Hematopoietic multipotent progenitor cell (in vitro differentiated cells): ENCODE measurements at regions not wholly inside any gene's neighbourhood (a gene's known extent, or its start where the extent isn't known, plus 50 kb on each side); places are given as distances from the start of the nearest gene placed in this dataset.

Source experiments
- DNase-seq, 3 donors: peaks; one replicate each; pipeline ENCODE4 v3.0.0-alpha.2; 2011 to 2015; ENCODE audit warnings: low read depth in 2 of 3, low spot score in 2 of 3

DNA sequence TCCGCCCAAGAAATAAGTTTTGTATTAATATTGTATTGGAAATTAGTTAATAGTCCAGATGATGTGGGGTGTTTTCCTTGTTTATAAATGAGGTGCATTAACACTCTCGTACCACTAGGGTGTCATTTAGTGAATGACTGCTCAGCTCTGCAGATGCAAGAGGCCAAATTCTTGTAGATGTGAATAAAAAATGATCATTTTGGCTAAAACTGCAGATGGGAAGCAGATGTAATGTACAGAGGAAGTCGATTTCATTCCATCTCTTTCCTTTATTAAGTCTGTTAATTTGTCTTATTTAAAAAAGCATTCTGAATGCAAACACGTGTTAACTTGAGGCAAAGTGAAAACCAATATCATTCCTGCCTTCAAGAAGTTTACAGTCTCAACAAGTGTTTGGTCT lies 108.1 kb downstream of the DHX15 start:
- DNase-seq, result peak in 1 of 3 donors; percentile 42

DNA sequence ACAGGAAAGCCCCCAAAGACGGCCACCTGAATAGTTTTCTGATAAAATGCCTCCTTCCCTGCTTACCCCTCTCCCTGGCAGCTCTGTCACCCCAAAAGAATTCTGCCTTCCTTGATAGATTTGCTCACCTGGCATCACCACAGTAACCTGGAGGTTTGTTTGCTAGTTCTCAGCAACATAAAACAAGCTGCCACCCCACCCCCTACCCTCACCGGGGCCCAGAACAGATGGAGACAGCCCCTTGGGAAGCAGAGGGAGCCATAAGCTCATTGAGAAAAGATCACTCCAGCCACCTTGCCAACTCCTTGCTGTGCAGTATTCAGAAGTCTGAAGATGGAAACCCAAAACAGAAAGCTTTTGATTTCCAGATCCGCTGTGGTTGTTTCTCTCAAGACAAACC lies 108.6 kb downstream of the DHX15 start:
- no peak for DNase-seq

DNA sequence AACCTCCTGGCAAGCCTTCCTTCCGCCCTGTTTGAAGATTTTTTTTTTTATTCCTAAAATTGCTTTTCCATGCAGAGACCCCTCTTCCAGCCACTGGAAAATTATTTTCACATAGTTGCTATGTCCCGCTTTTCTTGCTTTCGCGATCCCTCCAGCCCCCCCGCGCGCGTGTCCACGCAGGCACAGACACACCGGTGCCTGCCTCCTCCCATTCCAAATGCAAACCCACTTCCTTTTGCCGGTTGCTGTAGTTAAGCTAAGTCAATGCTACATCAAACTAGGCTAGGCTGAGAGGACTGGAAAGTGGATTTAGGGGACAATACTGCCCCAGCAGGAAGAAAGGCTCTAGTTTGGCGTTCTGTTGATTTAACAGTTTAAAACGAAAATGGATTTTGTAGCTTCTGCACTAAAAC lies 111.0 kb downstream of the DHX15 start:
- DNase-seq, result peak in 2 of 3 donors; percentile 36 to 55

DNA sequence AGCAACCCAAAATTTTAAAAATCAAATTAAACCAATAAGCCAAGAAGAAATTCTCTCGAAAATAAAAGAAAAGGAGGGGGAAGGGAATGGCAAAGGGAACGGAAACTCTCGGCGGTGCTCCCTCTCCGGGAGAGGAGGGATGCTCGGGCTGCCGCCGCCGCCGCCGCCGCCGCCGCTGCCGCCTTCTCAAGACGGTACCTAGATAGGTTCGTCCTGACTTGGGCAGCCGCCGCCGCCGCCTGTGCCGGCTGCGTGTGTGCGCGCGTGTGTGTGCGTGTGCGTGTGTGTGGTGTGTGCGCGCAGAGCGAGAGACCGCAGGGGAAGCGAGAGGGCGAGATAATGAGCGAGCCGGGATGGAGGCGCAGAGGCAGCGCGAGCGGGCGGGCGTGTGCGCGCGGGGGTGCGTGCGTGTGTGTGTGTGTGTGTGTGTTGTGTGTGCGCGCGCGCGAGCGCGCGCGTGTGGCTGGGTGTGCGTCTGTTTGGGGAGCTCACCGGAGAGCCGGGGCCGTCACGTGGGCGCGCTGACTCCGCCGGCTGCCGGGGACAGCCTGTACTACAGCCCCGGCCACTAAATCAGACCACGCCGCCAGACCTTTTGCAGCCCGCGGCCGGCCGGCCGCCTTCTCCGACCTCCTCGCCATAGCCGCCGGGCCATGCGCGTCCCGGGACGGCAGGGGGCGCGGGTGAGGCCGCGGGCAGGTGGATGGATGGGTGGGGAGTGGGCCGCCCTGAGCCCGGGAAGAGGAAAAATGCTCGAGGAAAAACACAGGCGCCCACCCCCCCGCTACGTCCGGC lies 111.6 kb downstream of the DHX15 start:
- peak; percentile 32 to 82 (median 79) for DNase-seq

GRCh38 chr4:24472161-24472510 lies 112.2 kb downstream of the DHX15 start:
- no peak for DNase-seq

DNA sequence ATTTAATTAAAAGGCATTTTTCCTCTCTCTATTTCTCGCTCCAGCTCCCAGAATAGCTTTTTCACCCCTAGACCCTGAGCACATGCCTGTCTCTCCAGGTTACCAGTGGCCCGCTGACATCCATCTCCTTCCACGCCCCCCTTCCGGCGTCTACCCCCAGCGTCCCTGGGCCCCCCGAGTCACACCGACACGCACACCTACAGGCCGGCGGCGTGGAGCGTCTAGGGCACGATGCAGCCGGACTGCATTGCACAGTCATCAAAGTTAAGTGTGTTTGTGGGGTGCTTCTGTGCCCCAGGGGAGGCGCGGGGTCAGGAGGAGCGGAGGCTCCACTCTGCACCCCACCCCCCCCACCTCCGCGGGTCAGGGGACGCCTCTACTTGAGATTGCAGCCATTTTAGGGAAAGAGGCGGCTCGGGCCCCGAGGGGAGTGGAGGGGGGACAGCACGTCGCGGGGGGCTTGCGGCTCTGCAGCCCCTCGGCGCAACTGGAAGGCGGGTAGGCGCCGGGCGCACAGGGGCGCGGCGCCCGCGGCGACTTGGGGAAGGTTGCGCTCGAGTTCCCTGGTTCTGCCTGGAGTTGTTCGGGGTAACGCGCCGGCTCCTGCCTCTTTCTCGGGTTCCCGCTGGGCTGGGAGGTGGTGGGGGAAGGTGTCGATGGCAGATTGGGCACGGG lies 112.7 kb downstream of the DHX15 start:
- DNase-seq, result peak in 1 of 3 donors; percentile 16

GRCh38 chr4:24470666-24471485 lies 113.5 kb downstream of the DHX15 start:
- peak in 2 of 3 donors; percentile 53 to 54 for DNase-seq

DNA sequence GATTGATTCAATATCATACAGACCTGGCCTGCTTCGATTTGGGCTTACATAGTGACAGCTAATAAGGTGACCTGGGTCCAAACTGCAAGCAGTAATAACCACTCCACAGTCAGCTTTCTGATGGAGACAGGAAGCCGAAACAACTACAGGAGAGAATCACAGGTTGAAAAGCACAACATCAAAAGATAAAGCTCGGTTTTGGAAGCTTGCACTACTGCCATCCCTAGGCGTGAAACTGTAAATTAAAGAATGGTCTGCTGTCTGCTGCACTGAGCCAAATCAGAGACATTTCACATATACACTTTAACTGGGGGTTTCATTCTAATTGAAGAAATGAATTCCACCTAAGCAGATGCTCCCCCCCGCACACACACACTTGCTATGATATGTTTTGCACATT lies 116.3 kb downstream of the DHX15 start:
- DNase-seq, result no peak

GRCh38 chr4:24464566-24464965 lies 119.8 kb downstream of the DHX15 start:
- no peak for DNase-seq

DNA sequence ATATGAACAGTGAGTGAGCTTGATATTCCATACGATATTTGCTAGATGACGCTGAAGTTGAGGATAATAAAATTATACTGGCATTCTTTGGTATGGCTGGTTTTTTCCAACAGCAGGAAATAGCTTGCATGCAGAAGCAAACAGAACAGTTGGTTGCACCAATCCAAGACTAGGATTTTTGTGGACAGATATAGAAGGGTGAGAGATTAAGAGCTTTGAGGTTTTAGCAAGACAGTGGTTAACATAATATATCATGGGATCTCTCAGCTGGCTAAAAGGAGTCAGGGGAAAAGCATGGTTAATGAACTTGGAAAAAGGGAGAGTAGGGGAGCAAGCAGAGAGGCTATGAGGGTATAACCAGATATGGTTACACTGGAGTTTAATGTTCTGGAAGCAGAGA lies 127.9 kb downstream of the DHX15 start:
- DNase-seq, result no peak

GRCh38 chr4:24453951-24454350 lies 130.4 kb downstream of the DHX15 start:
- DNase-seq, result no peak

DNA sequence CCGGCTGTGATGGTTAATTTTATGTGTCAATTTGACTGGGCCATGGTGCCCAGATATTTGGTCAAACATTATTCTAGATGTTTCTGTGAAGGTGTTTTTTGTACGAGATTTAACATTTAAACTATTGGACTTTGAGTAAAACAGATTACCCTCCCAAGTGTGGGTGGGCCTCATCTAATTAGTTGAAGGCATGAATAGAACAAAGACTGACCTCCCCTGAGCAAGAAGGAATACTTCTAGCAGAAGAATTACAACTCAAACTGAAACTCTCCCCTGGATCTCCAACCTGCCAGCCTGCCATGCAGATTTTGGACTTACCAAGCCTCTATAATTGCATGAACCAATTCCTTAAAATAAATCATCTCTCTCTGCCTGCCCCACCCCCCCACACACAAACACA lies 132.5 kb downstream of the DHX15 start:
- no peak for DNase-seq

GRCh38 chr4:24443200-24443599 lies 141.2 kb downstream of the DHX15 start:
- no peak for DNase-seq

- DNase-seq, result no peak
Measured at GRCh38 chr4:24440765-24441164, 143.6 kb downstream of the DHX15 start.

GRCh38 chr4:24434241-24434640 lies 150.1 kb downstream of the DHX15 start:
- DNase-seq, result no peak

- no peak for DNase-seq
Measured at GRCh38 chr4:24433515-24434214, 150.7 kb downstream of the DHX15 start.

DNA sequence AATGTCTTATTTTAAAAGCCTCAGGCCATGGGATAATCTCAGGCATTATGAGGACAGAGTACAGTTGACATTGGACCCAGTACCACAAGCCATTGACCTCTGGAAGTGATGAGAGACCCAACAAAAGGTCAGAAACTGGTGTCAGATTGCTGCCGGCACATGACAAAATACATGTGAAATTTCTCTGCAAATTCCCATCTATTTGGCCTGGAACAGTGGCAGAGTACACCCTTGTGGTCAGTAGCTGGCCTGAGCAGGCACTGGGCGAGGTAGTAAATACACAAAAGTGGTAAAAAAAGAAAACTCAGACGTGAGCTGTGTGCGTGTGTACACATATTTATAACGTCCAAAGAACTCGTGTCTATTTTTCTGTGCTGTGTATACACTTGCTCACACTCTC lies 155.5 kb downstream of the DHX15 start:
- DNase-seq, result no peak

DNA sequence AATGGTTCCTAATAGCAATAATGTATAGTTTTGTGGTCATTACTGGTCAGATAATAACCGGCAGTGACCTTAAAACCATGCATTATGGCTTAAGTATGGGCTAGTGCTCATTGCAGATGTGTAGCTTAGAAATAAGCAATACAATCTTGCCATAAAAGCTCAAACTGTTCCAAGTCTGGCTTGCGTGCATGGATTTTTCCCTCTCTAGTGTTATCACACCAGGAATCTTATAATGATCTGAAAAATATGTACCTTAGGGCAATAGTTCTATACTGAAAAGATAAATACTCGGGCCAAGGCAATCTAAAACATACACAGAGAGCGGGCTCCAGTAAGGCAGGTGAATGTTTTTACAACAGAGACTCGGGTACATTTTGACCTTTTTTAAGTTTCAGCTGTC lies 157.8 kb downstream of the DHX15 start:
- no peak for DNase-seq

DNA sequence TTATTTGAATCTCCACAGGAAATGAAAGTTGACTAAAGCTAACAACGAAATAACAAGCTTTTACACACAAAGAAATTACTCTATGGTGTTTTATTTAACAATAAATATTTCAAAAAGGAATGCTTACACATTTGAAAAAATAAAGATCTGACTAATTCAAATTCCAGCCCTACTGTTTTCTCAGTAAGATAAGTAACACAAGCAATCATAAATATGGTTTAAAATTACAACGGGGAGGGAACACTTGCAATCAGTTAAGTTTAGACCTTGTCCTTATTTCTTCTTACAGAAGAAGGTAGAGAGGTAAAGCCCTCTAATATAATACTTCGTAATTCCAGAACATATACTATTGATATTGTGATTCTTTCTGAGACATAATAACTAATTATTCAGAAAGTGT lies 158.5 kb downstream of the DHX15 start:
- no peak for DNase-seq

DNA sequence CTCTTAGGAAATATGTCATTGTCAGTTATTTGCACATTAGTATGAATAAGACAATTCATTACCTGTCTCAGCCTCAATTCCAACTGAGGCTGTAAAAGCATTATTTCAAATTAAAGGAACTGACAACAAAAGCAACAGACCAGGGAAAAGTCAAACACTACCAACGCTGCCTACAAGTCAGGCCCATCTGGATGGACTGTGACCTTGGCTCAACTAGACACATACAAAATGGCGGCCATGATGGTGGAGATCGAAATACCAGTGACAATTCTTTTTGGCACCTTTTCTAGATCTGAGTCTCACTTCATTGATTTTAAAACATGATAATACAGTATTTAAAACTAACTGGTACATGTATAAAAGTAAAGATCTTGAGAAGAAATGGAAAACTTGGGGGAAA lies 160.7 kb downstream of the DHX15 start:
- DNase-seq, result no peak

GRCh38 chr4:24422644-24423043 lies 161.7 kb downstream of the DHX15 start:
- no peak for DNase-seq
